NOMO-1 treated with dmso at 0.1 percent for 144 hours (cell line): ENCODE measurements at regions not wholly inside any gene's neighbourhood (a gene's known extent, or its start where the extent isn't known, plus 50 kb on each side); places are given as distances from the start of the nearest gene placed in this dataset.

Experiments
- DNase-seq: peaks from one replicate; lab custom pipeline; 2025; ENCODE audit not compliant: unreplicated experiment; lab: John Stamatoyannopoulos, UW

DNA sequence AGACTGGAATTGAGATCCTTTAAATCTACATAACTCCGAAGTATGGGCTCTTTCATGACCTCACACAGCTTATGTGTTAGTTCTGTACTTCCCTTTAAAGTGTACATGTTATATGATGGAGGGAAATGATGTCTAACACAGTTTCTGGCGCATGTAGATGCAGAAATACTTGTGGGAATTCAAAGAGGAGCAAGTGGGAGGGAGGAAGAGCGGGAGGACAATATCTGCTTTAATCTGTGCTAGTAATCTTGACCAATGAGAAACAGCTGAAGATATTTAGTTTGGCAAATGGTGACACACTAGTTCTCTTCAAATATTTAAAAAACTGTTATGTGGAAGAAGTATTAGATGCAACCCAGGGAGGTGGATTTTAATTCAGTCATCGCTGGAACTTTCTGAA, 62.9 kb upstream of the PLEKHG1 start:
- no peak for DNase-seq

DNA sequence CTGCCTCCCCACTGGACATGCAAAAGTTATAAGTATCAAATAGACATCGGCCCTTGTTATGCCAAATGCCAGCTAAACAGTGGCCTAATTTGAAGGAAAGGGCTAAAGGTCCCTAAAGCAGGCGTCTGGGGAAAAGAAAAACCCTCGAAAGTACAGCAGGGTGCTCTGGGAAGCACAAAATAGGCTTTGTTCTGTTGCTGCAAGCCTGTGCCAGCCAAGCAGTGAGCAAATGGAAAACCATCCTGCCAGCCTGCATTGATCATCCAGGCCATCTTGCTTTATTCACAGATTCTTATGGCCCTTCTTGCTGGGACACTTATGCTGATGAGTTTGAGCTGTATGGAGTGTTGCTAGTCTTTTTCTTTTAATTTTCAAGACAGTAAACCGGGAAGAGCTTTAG, 62.2 kb upstream of the PLEKHG1 start:
- no peak for DNase-seq

DNA sequence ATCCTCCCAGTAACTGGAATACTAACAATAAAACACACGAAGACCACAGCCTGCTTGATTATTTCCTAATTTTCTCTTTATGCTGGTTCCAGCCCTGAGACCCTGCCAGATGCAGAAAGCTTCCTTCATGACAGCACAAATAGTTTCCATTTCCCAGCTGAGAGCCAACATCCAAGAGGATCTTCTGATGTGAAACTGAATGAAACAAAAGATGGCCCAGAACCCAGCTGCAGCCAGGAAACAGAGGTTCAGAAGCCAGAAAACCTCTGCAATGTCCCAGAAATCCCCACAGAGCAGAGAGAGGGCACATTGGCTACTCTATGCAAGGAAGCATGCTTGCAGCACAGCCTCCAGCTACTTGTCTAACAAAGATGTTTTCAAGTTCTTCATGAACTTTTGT, 61.8 kb upstream of the PLEKHG1 start:
- no peak for DNase-seq

DNA sequence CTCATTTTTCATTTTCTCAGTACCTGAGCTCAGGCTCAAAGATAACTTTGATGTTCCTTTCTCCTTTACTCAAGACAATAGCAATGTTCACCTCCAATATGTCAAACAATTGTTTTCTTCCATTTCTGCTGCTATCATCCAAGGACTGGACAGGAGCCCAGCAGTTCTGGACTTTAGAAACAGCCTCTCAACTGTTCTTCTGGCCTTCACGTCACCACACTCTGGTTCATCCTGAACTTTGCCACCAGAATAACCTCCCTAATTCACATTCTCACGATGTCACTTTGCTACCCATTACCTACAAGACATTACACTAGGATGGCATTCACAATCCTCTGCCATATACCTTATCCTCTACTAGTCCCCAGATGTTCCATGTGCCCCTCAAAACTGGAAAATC, 60.6 kb upstream of the PLEKHG1 start:
- no peak for DNase-seq

DNA sequence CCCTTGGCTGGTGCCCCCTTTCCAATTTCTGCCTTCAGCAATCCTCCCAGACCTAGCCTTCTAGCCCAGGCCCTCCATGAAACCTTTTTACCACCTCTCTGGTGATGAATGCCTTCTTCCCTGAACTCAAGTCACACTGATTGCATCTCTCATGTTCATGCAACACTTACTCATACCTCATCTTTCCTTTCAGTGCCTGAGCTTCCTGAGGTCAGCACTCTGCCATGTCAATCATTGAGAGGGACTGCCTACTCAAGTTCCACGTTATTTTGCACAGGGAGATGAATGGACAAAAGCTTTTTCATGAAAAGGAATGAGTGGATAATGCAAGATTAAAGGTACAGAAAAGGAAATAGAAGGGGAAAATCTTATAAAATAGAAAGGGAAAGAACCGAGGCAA, 60.1 kb upstream of the PLEKHG1 start:
- DNase-seq: no peak

DNA sequence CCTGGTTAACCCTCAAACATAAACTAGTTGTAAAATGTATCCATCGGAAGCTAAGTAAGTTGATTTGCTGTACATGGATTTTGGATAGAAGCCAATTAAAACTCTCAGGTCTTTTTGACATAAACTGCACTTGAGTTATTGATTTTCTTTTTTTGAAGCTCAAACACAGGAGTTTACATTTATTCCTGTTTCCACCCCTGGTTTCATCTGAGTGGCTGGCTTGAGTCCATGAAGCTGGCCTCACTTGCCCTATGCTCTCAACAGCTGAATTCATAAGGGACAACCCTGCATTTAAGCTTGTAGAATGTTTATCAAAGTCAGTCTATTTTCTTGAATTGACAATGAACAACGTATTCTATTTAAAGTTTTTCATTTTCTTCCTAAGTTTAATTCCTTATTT, 58.1 kb upstream of the PLEKHG1 start:
- DNase-seq: no peak

DNA sequence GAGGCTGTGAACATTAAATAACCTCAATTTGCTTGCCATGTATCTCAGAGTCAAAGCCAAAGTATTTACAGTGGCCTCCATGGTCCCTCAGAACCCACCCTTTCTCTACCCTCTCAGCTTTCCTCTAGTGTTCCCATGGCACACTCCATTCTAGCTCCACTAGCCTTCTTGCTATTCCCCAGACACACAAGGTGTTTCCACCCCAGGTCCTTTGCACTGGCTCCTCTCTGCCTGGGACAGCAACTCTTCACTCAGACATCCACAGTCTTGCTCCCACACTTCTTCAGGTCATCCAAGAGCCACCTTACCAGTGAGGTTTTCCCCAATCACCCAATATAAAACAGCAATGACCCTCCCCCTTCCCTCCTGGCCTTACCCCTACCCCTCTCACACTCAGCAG, 56.5 kb upstream of the PLEKHG1 start:
- DNase-seq: no peak

DNA sequence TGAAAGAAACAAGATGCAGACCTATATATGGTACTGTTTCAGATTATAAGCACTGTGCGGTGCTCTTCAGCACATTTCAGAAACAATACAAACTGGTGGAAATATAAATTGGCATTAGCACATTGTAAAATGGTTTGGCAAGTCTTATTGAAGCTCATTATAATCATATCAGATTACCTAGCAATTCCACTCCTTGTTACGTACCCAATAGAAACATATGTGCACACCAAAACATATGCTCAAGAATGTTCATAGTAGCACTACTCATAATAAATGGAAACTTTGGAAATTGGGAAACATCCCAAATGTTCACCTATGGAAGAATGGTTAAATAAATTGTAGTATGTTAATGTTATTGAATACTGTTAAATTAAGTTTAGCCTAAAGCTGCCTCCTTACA, 54.9 kb upstream of the PLEKHG1 start:
- no peak for DNase-seq

DNA sequence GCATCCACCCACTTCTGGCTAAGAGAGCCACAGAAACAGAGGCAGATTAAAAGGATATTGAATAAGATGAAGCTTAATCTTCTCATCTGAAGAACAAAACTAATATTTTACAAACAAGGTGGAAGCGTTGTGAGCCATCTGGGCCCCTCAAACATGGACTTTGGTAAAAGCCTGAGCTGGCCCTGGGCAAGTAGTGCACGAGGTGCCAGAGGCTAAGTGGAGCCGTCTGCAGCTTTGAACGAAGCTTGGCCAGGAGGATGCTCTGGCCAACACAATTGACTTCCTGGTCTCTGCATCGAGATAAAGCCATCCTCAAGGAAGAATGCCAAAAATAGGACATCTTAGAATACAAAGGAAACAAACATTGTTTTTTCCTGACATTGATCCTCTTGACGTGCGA, 53.2 kb upstream of the PLEKHG1 start:
- no peak for DNase-seq

DNA sequence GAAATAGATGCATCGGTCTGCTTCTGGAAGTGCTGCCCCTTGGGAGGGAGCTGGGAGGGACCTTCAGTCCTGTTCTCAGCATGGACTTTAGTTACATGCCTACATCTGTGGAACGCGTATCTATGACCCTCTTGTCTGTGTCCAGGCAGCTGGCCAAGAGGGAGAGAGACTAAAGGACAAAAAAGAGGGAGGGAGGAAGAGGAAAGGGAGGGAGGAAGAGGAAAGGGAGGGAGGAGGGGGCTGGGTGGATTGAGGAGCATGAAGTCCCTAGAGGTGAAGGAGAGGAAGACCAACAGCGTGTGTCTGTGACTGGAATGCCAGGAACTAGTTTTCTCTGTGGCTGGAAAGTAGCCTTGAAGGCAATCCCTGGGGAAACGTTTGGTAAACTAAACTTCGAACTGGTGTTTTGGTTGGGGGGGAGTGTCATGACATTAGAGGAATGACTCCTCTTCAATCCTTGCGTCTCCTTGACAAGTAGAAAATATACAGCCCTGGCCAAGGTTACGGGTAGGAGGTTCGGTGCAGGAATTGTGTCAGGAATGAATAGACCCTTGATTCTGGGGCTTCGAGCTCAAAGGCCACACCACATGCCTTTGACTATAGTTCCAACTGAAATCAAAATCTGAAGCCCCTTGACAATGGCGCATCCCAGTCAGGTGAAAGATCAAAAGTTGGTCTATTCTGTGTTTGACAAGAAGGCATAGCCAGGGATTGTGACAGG, 52.0 kb upstream of the PLEKHG1 start:
- no peak for DNase-seq

DNA sequence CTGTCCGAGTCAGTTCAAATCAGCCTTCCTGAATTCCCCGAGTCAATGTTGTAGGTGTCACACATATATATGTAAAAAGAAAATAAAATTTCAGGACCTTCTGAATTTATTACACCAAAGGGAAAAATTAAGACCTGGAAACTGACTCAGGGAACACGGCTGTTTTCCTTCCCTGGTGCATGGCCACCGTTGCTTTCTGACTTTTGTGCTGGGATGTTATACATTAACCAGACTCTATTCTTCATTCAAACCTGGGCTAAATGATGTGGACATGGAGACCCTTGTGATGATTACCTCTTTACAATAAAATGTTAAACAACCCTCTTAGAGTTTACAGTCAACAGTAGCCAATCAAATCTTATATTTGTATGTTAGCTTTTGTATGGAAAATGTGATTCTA, 51.4 kb upstream of the PLEKHG1 start:
- DNase-seq: no peak

DNA sequence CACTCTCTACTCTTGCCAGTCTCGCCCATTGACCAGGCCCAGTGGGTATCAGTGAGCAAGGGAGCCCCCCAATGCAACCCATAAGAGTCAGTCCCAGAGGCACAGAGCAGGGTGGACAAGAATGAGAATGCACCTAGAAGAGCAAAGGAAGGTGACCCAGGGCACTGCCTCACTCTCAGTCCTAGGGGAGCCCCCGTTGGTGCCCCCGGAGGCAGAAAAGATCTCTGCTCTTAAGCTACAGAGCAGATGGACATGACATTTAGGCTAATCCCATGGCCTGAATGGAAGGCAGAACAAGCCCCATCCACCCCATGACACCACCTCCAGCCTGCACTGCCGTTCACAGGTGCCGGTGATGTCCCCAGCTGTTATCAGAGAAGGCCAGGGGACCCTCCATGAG, 50.7 kb upstream of the PLEKHG1 start:
- DNase-seq: no peak

DNA sequence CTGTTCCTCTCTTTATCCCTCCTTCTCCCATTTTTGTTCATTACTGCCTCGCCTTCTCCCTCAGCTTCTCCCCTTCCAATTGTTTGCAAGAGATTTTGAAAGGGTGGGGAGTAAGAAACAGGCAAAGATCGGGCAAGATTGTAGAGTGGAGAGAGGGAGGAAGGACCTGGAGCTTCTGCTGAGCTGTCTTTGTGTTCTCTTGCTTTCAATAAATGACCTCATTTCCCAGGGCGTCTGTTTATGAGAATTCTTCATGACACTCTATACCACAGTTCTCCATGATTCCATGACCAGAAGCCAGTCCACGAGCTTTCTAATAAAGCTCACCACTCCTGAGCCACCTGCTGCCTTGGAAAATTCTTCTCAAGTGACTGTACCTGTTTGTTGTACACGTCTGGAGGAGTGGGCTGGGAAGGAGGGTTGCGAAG, 50.0 kb upstream of the PLEKHG1 start:
- no peak for DNase-seq
